ENCODE measurements at regions not wholly inside any gene's neighbourhood (a gene's known extent, or its start where the extent isn't known, plus 50 kb on each side); places are given as distances from the start of the nearest gene placed in this dataset.

- TF ChIP-seq FOXK2 (IDR thresholded peaks at IDR 0.05) (no peak), ATF3 (IDR thresholded peaks at IDR 0.05; ENCODE audit: borderline replicate concordance, extremely low read depth, low read depth, low read length) (no peak), MXI1 (IDR thresholded peaks at IDR 0.05; ENCODE audit: low read depth, low read length) (no peak), ZNF217 (IDR thresholded peaks at IDR 0.05) (no peak), IRF5 (IDR thresholded peaks at IDR 0.05; ENCODE audit: borderline replicate concordance) (no peak), ZBTB4 (CRISPR knock-in tag; IDR thresholded peaks at IDR 0.05) (no peak), ESRRA (IDR thresholded peaks at IDR 0.05; ENCODE audit: low read length) (no peak), RUNX3 (IDR thresholded peaks at IDR 0.05; ENCODE audit: low read length) (no peak), KLF5 (IDR thresholded peaks at IDR 0.05; ENCODE audit: partially characterized antibody) (no peak), KAT2A (conservative IDR thresholded peaks at IDR 0.05; ENCODE audit: control insufficient read depth, low read depth, low read length) (no peak), EZH2 (IDR thresholded peaks at IDR 0.05; ENCODE audit: borderline replicate concordance, control insufficient read depth, low read depth, low read length) (no peak), USF2 (IDR thresholded peaks at IDR 0.05; ENCODE audit: borderline replicate concordance, low read depth, low read length) (no peak), NFYB (IDR thresholded peaks at IDR 0.05; ENCODE audit: insufficient read depth, low read depth, low read length) (no peak), SIN3A (IDR thresholded peaks at IDR 0.05; ENCODE audit: low read depth, low read length) (no peak), NR2F1 (conservative IDR thresholded peaks at IDR 0.05) (no peak), ELK1 (IDR thresholded peaks at IDR 0.05; ENCODE audit: low read depth, low read length) (no peak)
- in situ Hi-C loops (cut with MboI) (no loop called here), intact Hi-C loops (cut with micrococcal nuclease; ENCODE audit: unreplicated experiment) (loop anchor here (5.0 kb wide), 2 partner anchors 67 to 302 kb away; no protein-coding TSS in a partner anchor)
- no peak for DNase-seq (ENCODE audit: low read depth, low spot score)
- POLR2A ChIA-PET: no interaction called here
- FAIRE-seq: no peak
- no peak overlapping the region for H2AFZ ChIP-seq (ENCODE audit: control insufficient read depth, low read depth, low read length)
- no peaks in the 10 kb centered on the region; the same call in 2 of the 3 replicates for H3K9me3 ChIP-seq (replicated peaks; ENCODE audit: control insufficient read depth, insufficient read depth, low read length)
- no peak overlapping the region for H3K4me2 ChIP-seq (ENCODE audit: control insufficient read depth, insufficient read depth)
- no TSS peak for BruUV-seq (replicated peaks)
- H3K27me3 ChIP-seq (replicated peaks in 1 of 2; ENCODE audit: control insufficient read depth in 2 of 2, insufficient read depth in 2 of 2, low read length in 1 of 2): no peaks in the 10 kb centered on the region
- CTCF ChIA-PET: no interaction called here
- SMC1A ChIA-PET (ENCODE audit: uncharacterized antibody, unreplicated experiment): no interaction called here
- peaks cover 9% of the 10 kb centered on the region; the same call in 1 of the 2 replicates for H3K4me1 ChIP-seq (ENCODE audit: control insufficient read depth, insufficient read depth, low read length)
- H3K4me3 ChIP-seq: no peak overlapping the region
- RAD21 ChIA-PET (ENCODE audit: unreplicated experiment): no interaction called here
- 21% methylated on average over 3 of the region's 3 CpGs for WGBS (ENCODE audit: insufficient coverage, insufficient replicate concordance, low lambda C conversion rate, missing lambda C conversion rate)
- no peak overlapping the region for H3K27ac ChIP-seq (ENCODE audit: control insufficient read depth, insufficient read depth)
- no peak for ATAC-seq
- no peaks in the 10 kb centered on the region for H3K79me2 ChIP-seq (ENCODE audit: control insufficient read depth, insufficient read depth, low read length)
- H3K9ac ChIP-seq (ENCODE audit: control insufficient read depth, insufficient read depth, low read length): no peak overlapping the region
- no peaks in the 10 kb centered on the region for H4K20me1 ChIP-seq (ENCODE audit: control insufficient read depth, insufficient read depth)
- H3K36me3 ChIP-seq (ENCODE audit: control insufficient read depth in 2 of 2, insufficient read depth in 2 of 2, low read length in 1 of 2): no peaks in the 10 kb centered on the region
Measured at GRCh38 chr2:215615803-215616174, 179.9 kb upstream of the FN1 start.
